GM19023 (cell line): ENCODE measurements at regions not wholly inside any gene's neighbourhood (a gene's known extent, or its start where the extent isn't known, plus 50 kb on each side); places are given as distances from the start of the nearest gene placed in this dataset.

ENCODE experiments used
- ATAC-seq: cut with Tn5 transposase; IDR thresholded peaks from one replicate; pipeline ENCODE4 v1.9.1; 2021; ENCODE audit warnings: mild to moderate bottlenecking, moderate library complexity; ENCODE audit not compliant: unreplicated experiment

- ATAC-seq = no peak
Observed at GRCh38 chr5:52668544-52669185, 119.1 kb upstream of the ITGA1 start.

GRCh38 chr5:52672459-52672858 lies 115.3 kb upstream of the ITGA1 start:
- ATAC-seq = no peak

- no peak for ATAC-seq
Observed at GRCh38 chr5:52673495-52673894, 114.2 kb upstream of the ITGA1 start.

- ATAC-seq = no peak
Observed at GRCh38 chr5:52674815-52675545, 112.7 kb upstream of the ITGA1 start.

- ATAC-seq = no peak
Observed at GRCh38 chr5:52682492-52682891, 105.2 kb upstream of the ITGA1 start.

- no peak for ATAC-seq
Observed at GRCh38 chr5:52684051-52684450, 103.7 kb upstream of the ITGA1 start.

GRCh38 chr5:52685566-52685965 lies 102.2 kb upstream of the ITGA1 start:
- no peak for ATAC-seq

- ATAC-seq = no peak
Observed at GRCh38 chr5:52685971-52686370, 101.7 kb upstream of the ITGA1 start.

GRCh38 chr5:52690236-52690768 lies 97.4 kb upstream of the ITGA1 start:
- ATAC-seq = no peak

- ATAC-seq = no peak
Observed at GRCh38 chr5:52692039-52692438, 95.7 kb upstream of the ITGA1 start.

GRCh38 chr5:52692606-52693005 lies 95.1 kb upstream of the ITGA1 start:
- ATAC-seq = no peak

- peak; percentile 82 for ATAC-seq
Observed at GRCh38 chr5:52693280-52693679, 94.4 kb upstream of the ITGA1 start.

- ATAC-seq = no peak
Observed at GRCh38 chr5:52693836-52694235, 93.9 kb upstream of the ITGA1 start.

- ATAC-seq = no peak
Observed at GRCh38 chr5:52694648-52695047, 93.1 kb upstream of the ITGA1 start.

- ATAC-seq = no peak
Observed at GRCh38 chr5:52702877-52703276, 84.8 kb upstream of the ITGA1 start.

GRCh38 chr5:52703321-52703720 lies 84.4 kb upstream of the ITGA1 start:
- ATAC-seq = no peak

GRCh38 chr5:52705720-52706119 lies 82.0 kb upstream of the ITGA1 start:
- ATAC-seq = no peak

GRCh38 chr5:52706775-52707174 lies 80.9 kb upstream of the ITGA1 start:
- no peak for ATAC-seq

GRCh38 chr5:52707616-52708015 lies 80.1 kb upstream of the ITGA1 start:
- no peak for ATAC-seq

- ATAC-seq = no peak
Observed at GRCh38 chr5:52708463-52708862, 79.3 kb upstream of the ITGA1 start.

- ATAC-seq = peak; percentile 76
Observed at GRCh38 chr5:52709167-52709925, 78.4 kb upstream of the ITGA1 start.
